Spleen (tissue), 11 donors: ENCODE measurements at regions not wholly inside any gene's neighbourhood (a gene's known extent, or its start where the extent isn't known, plus 50 kb on each side); places are given as distances from the start of the nearest gene placed in this dataset.

Source experiments
- DNase-seq: peaks from one replicate; pipeline ENCODE4 v3.0.0-alpha.2; 2020
- H3K27ac ChIP-seq, 8 donors: fragments of 200-600 bp; sonication (generic) in 7 of 8; 1 replicate in 4 of 8; 2 replicates in 4 of 8; pipeline versions ENCODE4 v1.5.0 to v1.8.0; 2016 to 2021; ENCODE audit warnings: inconsistent platforms in 4 of 8, mild to moderate bottlenecking in 4 of 8, moderate library complexity in 1 of 8
- H3K27me3 ChIP-seq, 7 donors: fragments of 200-600 bp; sonication (generic) in 6 of 7; replicated peaks in 1 of 7; 1 replicate in 4 of 7; 2 replicates in 3 of 7; pipeline versions ENCODE4 v1.5.0 to v1.8.0; 2016 to 2021; ENCODE audit warnings: inconsistent platforms in 3 of 7, mild to moderate bottlenecking in 1 of 7
- H3K36me3 ChIP-seq, 6 donors: fragments of 200-600 bp; sonication (generic) in 5 of 6; 1 replicate in 4 of 6; 2 replicates in 2 of 6; pipeline versions ENCODE4 v1.5.0 to v1.8.0; 2016 to 2021; ENCODE audit warnings: inconsistent platforms in 2 of 6
- H3K4me1 ChIP-seq, 6 donors: fragments of 200-600 bp; sonication (generic) in 5 of 6; 1 replicate in 3 of 6; 2 replicates in 3 of 6; pipeline versions ENCODE4 v1.5.0 to v1.8.0; 2016 to 2021; ENCODE audit warnings: inconsistent platforms in 3 of 6
- H3K4me3 ChIP-seq, 8 donors: fragments of 200-600 bp; sonication (generic) in 7 of 8; 1 replicate in 4 of 8; 2 replicates in 4 of 8; pipeline versions ENCODE4 v1.5.0 to v1.8.0; 2016 to 2021; ENCODE audit warnings: inconsistent platforms in 4 of 8, mild to moderate bottlenecking in 4 of 8, moderate library complexity in 2 of 8
- H3K9me3 ChIP-seq, 8 donors: fragments of 200-600 bp; sonication (generic) in 7 of 8; 1 replicate in 4 of 8; 2 replicates in 4 of 8; pipeline versions ENCODE4 v1.5.0 to v1.8.0; 2016 to 2021; ENCODE audit warnings: inconsistent platforms in 4 of 8
- CTCF ChIP-seq, 11 experiments: fragments of 200-600 bp in 7 of 11; fragments of 450-650 bp in 4 of 11; sonication (generic) in 4 of 11; IDR thresholded peaks in 8 of 11; conservative IDR thresholded peaks in 3 of 11; 1 replicate in 7 of 11; 2 replicates in 4 of 11; pipeline versions ENCODE4 v1.4.0 to v1.8.0; 2016 to 2021; ENCODE audit warnings: antibody characterized with exemption in 11 of 11, inconsistent platforms in 4 of 11, mild to moderate bottlenecking in 1 of 11
- POLR2A ChIP-seq, 3 donors: fragments of 450-650 bp; IDR thresholded peaks; one replicate each; pipeline ENCODE4 v1.5.1; 2017; ENCODE audit warnings: antibody characterized with exemption in 3 of 3, mild to moderate bottlenecking in 1 of 3
- POLR2AphosphoS5 ChIP-seq, 3 donors: sonication (generic); formaldehyde crosslinking; IDR thresholded peaks; one replicate each; pipeline ENCODE4 v1.5.1; 2017; ENCODE audit warnings: antibody characterized with exemption in 3 of 3
- WGBS, 5 donors: extraction: QIAGEN DNeasy Blood & Tissue Kit in 3 of 5; methylation state at CpG; one replicate each; pipeline versions ENCODE4 v1.1.5 to v1.1.7; 2013 to 2018; 5-methylcytosine and 5-hydroxymethylcytosine counted together
- intact Hi-C: fragments of 100-400 bp; cut with DNase I; formaldehyde crosslinking; loops from one replicate; pipeline ENCODE4 v1.15.0; 2023; ENCODE audit warnings: low total_unique reads
- donor health status: healthy with polysubstance abuse.
- donor health status: DM: no; HTN: no; CAD: no; lungs with moderate emphysema.
- donor health status: DM: no; HTN: no; CAD: no.
- donor health status: Bipolar disorder and iron deficiency.
- donor health status: healthy.
- donor health status: DM: no; HTN: no; CAD: no.
- donor health status: DM: yes; HTN: yes; CAD: no.

DNA sequence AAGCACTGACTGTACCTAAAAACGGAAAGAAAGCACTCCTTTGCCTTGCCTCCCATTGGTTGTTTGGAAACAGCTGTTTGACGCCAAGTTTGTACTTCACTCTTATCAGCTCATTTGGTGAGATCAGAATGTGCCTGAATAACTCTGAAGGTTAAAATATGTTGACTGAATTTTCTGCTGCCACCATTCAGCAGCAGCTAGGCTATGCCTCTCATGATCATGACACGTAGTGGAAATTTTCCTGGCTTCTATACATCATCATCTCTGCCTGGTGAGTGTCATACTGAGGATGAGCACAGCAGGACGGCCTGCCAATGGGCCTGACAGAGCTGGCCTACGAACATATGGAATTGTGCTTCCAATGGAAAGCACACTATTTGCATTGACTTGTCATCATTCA, 704.9 kb upstream of the CITED2 start:
- peaks cover 0 to 24% (median 5%) of the 10 kb centered on the region in 6 donors for H3K4me1 ChIP-seq
- peak in 1 of 3 donors; percentile 74 for TF ChIP-seq POLR2AphosphoS5 (IDR thresholded peaks at IDR 0.05)
- TF ChIP-seq POLR2A (IDR thresholded peaks at IDR 0.05): no peak
- no peak for TF ChIP-seq CTCF (IDR thresholded peaks at IDR 0.05 in 8 of 11, conservative IDR thresholded peaks at IDR 0.05 in 3 of 11)
- intact Hi-C loops: no loop called here
- no peaks in the 10 kb centered on the region for H3K27me3 ChIP-seq
- no peak for DNase-seq
- no peaks in the 10 kb centered on the region for H3K9me3 ChIP-seq
- no peaks in the 10 kb centered on the region for H3K36me3 ChIP-seq
- 60 to 86% (median 73%) methylated on average over 5 of the region's 5 CpGs for WGBS, 5 donors
- H3K27ac ChIP-seq: peak overlapping the region in 7 of 8 donors; percentile 64 to 89 (median 80)
- H3K4me3 ChIP-seq: no peak overlapping the region

- Histone ChIP-seq H3K4me3 (no peak overlapping the region), H3K27ac (peak overlapping the region in 7 of 8 donors; percentile 64 to 89 (median 80)), H3K4me1 (peaks cover 0 to 24% (median 5%) of the 10 kb centered on the region in 6 donors), H3K9me3 (no peaks in the 10 kb centered on the region), H3K36me3 (no peaks in the 10 kb centered on the region), H3K27me3 (no peaks in the 10 kb centered on the region)
- no peak for DNase-seq
- WGBS, 5 donors: 47 to 67% (median 63%) methylated on average over 3 of the region's 3 CpGs
- TF ChIP-seq CTCF (IDR thresholded peaks at IDR 0.05 in 8 of 11, conservative IDR thresholded peaks at IDR 0.05 in 3 of 11): no peak
- no peak for TF ChIP-seq POLR2A (IDR thresholded peaks at IDR 0.05)
- TF ChIP-seq POLR2AphosphoS5 (IDR thresholded peaks at IDR 0.05): no peak
- intact Hi-C loops: no loop called here
Observed at GRCh38 chr6:140078561-140079125, 704.2 kb upstream of the CITED2 start.

GRCh38 chr6:140077827-140078560, 703.5 kb upstream of the CITED2 start:
- DNase-seq: no peak
- H3K27me3 ChIP-seq: no peaks in the 10 kb centered on the region
- TF ChIP-seq POLR2AphosphoS5 (IDR thresholded peaks at IDR 0.05) (no peak), CTCF (IDR thresholded peaks at IDR 0.05 in 8 of 11, conservative IDR thresholded peaks at IDR 0.05 in 3 of 11) (no peak), POLR2A (IDR thresholded peaks at IDR 0.05) (no peak)
- no peaks in the 10 kb centered on the region for H3K9me3 ChIP-seq
- intact Hi-C loops: no loop called here
- H3K4me1 ChIP-seq: peaks cover 0 to 24% (median 5%) of the 10 kb centered on the region in 6 donors
- peak overlapping the region in 7 of 8 donors; percentile 64 to 89 (median 80) for H3K27ac ChIP-seq
- H3K4me3 ChIP-seq: no peak overlapping the region
- 51 to 60% (median 56%) methylated on average over 5 of the region's 5 CpGs for WGBS, 5 donors
- no peaks in the 10 kb centered on the region for H3K36me3 ChIP-seq

DNA sequence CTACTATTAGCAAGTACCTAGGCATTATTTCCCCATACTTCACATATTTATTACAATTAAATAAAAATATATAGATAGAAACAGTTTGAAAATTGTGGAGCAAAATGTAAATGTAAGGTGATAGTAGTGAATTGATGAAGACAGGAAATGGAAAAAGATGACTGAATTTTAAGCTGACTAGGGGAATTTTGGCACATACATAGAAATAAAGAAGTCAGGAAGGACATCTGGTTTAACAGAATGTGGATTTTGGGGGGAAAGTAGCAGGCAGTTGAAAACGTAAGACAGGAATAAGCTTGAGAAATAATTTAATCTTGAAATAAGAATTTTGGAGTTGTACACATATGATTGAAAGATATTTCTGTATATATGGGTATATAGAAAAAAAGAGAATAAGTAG, 701.7 kb upstream of the CITED2 start:
- 80 to 92% (median 86%) methylated on average over 1 of the region's 1 CpG for WGBS, 5 donors
- intact Hi-C loops: no loop called here
- Histone ChIP-seq H3K4me3 (no peak overlapping the region), H3K4me1 (peaks cover 0 to 35% (median 5%) of the 10 kb centered on the region in 6 donors), H3K27me3 (no peaks in the 10 kb centered on the region), H3K9me3 (no peaks in the 10 kb centered on the region), H3K27ac (no peak overlapping the region), H3K36me3 (no peaks in the 10 kb centered on the region)
- DNase-seq: no peak
- no peak for TF ChIP-seq POLR2A (IDR thresholded peaks at IDR 0.05)
- TF ChIP-seq POLR2AphosphoS5 (IDR thresholded peaks at IDR 0.05): no peak
- no peak for TF ChIP-seq CTCF (IDR thresholded peaks at IDR 0.05 in 8 of 11, conservative IDR thresholded peaks at IDR 0.05 in 3 of 11)
